ENCODE measurements at regions not wholly inside any gene's neighbourhood (a gene's known extent, or its start where the extent isn't known, plus 50 kb on each side); places are given as distances from the start of the nearest gene placed in this dataset.

GRCh38 chr6:25167961-25168360 lies 111.2 kb upstream of the CARMIL1 start:
- no peak for TF ChIP-seq CTCF (IDR thresholded peaks at IDR 0.05)
- no peak for TF ChIP-seq POLR2A (IDR thresholded peaks at IDR 0.05)

Measured in uterus (tissue), 2 donors.